ENCODE measurements at regions not wholly inside any gene's neighbourhood (a gene's known extent, or its start where the extent isn't known, plus 50 kb on each side); places are given as distances from the start of the nearest gene placed in this dataset.

DNA sequence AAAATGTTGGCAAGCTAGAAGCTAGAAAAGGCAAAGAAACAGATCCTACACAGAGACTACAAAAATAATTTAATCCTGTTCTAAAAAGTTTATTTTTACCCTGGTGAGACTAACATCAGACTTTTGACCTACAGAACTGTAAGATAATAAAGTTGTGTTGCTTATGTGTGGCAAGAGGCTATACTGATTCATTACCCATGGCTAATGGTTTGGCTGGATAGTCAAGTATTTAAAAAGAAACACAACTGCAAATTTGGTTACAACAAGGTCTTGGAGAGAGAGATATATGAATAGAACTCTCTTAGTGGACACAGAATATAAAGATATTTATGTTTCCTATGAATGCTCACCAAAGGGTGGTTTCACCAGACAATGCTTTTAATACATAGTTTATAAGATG is 364.2 kb upstream of the PLSCR5 start:
- Histone ChIP-seq H2AFZ (ENCODE audit: low read depth, low read length) (no peak overlapping the region), H3K9me3 (ENCODE audit: insufficient read depth, low read depth, low read length) (no peaks in the 10 kb centered on the region), H3K27me3 (ENCODE audit: insufficient read depth, low read length) (no peaks in the 10 kb centered on the region), H4K20me1 (ENCODE audit: insufficient read depth, low read length) (no peaks in the 10 kb centered on the region), H3K9ac (ENCODE audit: low read length) (peak overlapping the region; percentile 69), H3K4me1 (ENCODE audit: insufficient read depth, low read length) (peaks cover 18% of the 10 kb centered on the region), H3K36me3 (ENCODE audit: insufficient read depth, low read length) (no peaks in the 10 kb centered on the region), H3K4me3 (ENCODE audit: insufficient read depth, low read depth, low read length) (no peak overlapping the region), H3K27ac (ENCODE audit: low read depth, low read length) (peak overlapping the region; percentile 90), H3K79me2 (ENCODE audit: insufficient read depth, low read length) (no peaks in the 10 kb centered on the region), H3K4me2 (ENCODE audit: low read length) (peak overlapping the region; percentile 70)
- TF ChIP-seq EZH2 (IDR thresholded peaks at IDR 0.05; ENCODE audit: insufficient read depth, low read length) = no peak
- TF ChIP-seq, protein P1, sequence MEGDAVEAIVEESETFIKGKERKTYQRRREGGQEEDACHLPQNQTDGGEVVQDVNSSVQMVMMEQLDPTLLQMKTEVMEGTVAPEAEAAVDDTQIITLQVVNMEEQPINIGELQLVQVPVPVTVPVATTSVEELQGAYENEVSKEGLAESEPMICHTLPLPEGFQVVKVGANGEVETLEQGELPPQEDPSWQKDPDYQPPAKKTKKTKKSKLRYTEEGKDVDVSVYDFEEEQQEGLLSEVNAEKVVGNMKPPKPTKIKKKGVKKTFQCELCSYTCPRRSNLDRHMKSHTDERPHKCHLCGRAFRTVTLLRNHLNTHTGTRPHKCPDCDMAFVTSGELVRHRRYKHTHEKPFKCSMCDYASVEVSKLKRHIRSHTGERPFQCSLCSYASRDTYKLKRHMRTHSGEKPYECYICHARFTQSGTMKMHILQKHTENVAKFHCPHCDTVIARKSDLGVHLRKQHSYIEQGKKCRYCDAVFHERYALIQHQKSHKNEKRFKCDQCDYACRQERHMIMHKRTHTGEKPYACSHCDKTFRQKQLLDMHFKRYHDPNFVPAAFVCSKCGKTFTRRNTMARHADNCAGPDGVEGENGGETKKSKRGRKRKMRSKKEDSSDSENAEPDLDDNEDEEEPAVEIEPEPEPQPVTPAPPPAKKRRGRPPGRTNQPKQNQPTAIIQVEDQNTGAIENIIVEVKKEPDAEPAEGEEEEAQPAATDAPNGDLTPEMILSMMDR (IDR thresholded peaks at IDR 0.05; ENCODE audit: insufficient read depth, low read depth, low read length) = no peak
- Mint-ChIP-seq H3K9me3 (ENCODE audit: unreplicated experiment) (no peaks in the 10 kb centered on the region), H3K27ac (ENCODE audit: unreplicated experiment) (peak overlapping the region; percentile 96), H3K36me3 (ENCODE audit: low read depth, unreplicated experiment) (no peaks in the 10 kb centered on the region), H3K4me1 (ENCODE audit: low read depth, unreplicated experiment) (peaks cover 27% of the 10 kb centered on the region), H3K4me3 (ENCODE audit: unreplicated experiment) (no peak overlapping the region), H3K27me3 (ENCODE audit: low read depth, unreplicated experiment) (no peaks in the 10 kb centered on the region)
- FAIRE-seq (peak; percentile 90), DNase-seq (ENCODE audit: low read depth) (peak; percentile 70)

DNA sequence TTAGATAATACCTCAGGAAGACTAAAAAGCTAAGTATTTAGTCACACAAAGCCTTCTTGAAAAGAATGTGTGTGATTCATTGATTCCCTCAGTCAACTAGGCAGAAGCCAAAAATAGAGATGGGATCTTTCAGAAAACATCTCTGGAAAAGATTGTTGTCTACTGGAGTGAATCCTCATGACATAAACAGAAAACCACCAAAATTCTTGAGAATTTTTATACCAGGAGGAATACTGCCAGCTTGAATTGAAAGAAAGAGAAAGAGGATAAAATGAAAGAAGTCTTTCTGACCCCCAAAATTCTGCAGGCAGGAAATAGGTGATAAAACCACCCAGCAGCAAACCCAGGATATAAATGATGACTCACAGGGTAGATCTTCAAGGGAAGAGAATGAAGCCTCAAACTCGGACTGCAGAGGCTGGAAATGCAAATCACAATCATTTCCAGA is 363.1 kb upstream of the PLSCR5 start:
- DNase-seq (ENCODE audit: low read depth) = peak; percentile 96
- Histone ChIP-seq H4K20me1 (ENCODE audit: insufficient read depth, low read length) (no peaks in the 10 kb centered on the region), H3K27ac (ENCODE audit: low read depth, low read length) (peak overlapping the region; percentile 90), H3K9me3 (ENCODE audit: insufficient read depth, low read depth, low read length) (no peaks in the 10 kb centered on the region), H2AFZ (ENCODE audit: low read depth, low read length) (no peak overlapping the region), H3K36me3 (ENCODE audit: insufficient read depth, low read length) (no peaks in the 10 kb centered on the region), H3K4me2 (ENCODE audit: low read length) (peak overlapping the region; percentile 70), H3K79me2 (ENCODE audit: insufficient read depth, low read length) (no peaks in the 10 kb centered on the region), H3K9ac (ENCODE audit: low read length) (peak overlapping the region; percentile 69), H3K27me3 (ENCODE audit: insufficient read depth, low read length) (no peaks in the 10 kb centered on the region), H3K4me1 (ENCODE audit: insufficient read depth, low read length) (peaks cover 18% of the 10 kb centered on the region), H3K4me3 (ENCODE audit: insufficient read depth, low read depth, low read length) (peak overlapping the region; percentile 12)
- Mint-ChIP-seq H3K4me3 (ENCODE audit: unreplicated experiment) (peak overlapping the region; percentile 17), H3K36me3 (ENCODE audit: low read depth, unreplicated experiment) (no peaks in the 10 kb centered on the region), H3K4me1 (ENCODE audit: low read depth, unreplicated experiment) (peaks cover 27% of the 10 kb centered on the region), H3K9me3 (ENCODE audit: unreplicated experiment) (peaks cover 4% of the 10 kb centered on the region), H3K27ac (ENCODE audit: unreplicated experiment) (peak overlapping the region; percentile 96), H3K27me3 (ENCODE audit: low read depth, unreplicated experiment) (no peaks in the 10 kb centered on the region)
- TF ChIP-seq, protein P1 (IDR thresholded peaks at IDR 0.05; ENCODE audit: insufficient read depth, low read depth, low read length) = no peak
- TF ChIP-seq EZH2 (IDR thresholded peaks at IDR 0.05; ENCODE audit: insufficient read depth, low read length) = no peak
- peak; percentile 99 for FAIRE-seq

- DNase-seq (ENCODE audit: low read depth) = no peak
- Histone ChIP-seq H3K79me2 (ENCODE audit: insufficient read depth, low read length) (no peaks in the 10 kb centered on the region), H4K20me1 (ENCODE audit: insufficient read depth, low read length) (no peaks in the 10 kb centered on the region), H3K27me3 (ENCODE audit: insufficient read depth, low read length) (no peaks in the 10 kb centered on the region), H3K27ac (ENCODE audit: low read depth, low read length) (peak overlapping the region; percentile 90), H2AFZ (ENCODE audit: low read depth, low read length) (no peak overlapping the region), H3K9ac (ENCODE audit: low read length) (peak overlapping the region; percentile 69), H3K36me3 (ENCODE audit: insufficient read depth, low read length) (no peaks in the 10 kb centered on the region), H3K4me3 (ENCODE audit: insufficient read depth, low read depth, low read length) (no peak overlapping the region), H3K4me1 (ENCODE audit: insufficient read depth, low read length) (peaks cover 18% of the 10 kb centered on the region), H3K9me3 (ENCODE audit: insufficient read depth, low read depth, low read length) (no peaks in the 10 kb centered on the region), H3K4me2 (ENCODE audit: low read length) (peak overlapping the region; percentile 70)
- H3K36me3 Mint-ChIP-seq (ENCODE audit: low read depth, unreplicated experiment) = no peaks in the 10 kb centered on the region
- H3K9me3 Mint-ChIP-seq (ENCODE audit: unreplicated experiment) = peaks cover 4% of the 10 kb centered on the region
- H3K4me1 Mint-ChIP-seq (ENCODE audit: low read depth, unreplicated experiment) = peaks cover 27% of the 10 kb centered on the region
- no peaks in the 10 kb centered on the region for H3K27me3 Mint-ChIP-seq (ENCODE audit: low read depth, unreplicated experiment)
- no peak for FAIRE-seq
- peak overlapping the region; percentile 96 for H3K27ac Mint-ChIP-seq (ENCODE audit: unreplicated experiment)
- no peak overlapping the region for H3K4me3 Mint-ChIP-seq (ENCODE audit: unreplicated experiment)
- TF ChIP-seq, protein P1 (IDR thresholded peaks at IDR 0.05; ENCODE audit: insufficient read depth, low read depth, low read length) = no peak
- TF ChIP-seq EZH2 (IDR thresholded peaks at IDR 0.05; ENCODE audit: insufficient read depth, low read length) = no peak
Measured at GRCh38 chr3:146967783-146968182, 362.6 kb upstream of the PLSCR5 start.
